Sigmoid colon (tissue), 6 donors: ENCODE measurements at regions not wholly inside any gene's neighbourhood (a gene's known extent, or its start where the extent isn't known, plus 50 kb on each side); places are given as distances from the start of the nearest gene placed in this dataset.
"Not testable (repeated sequence)": the region's sequence is repeated elsewhere in the genome, so short reads cannot be mapped to it uniquely, and the experiment has no call there.

Source experiments
- DNase-seq: peaks from one replicate; pipeline ENCODE4 v3.0.0-alpha.2; 2019
- H3K27ac ChIP-seq, 4 donors: fragments of 200-600 bp; sonication (generic); one replicate each; pipeline ENCODE4 v1.5.1; 2016 to 2019; ENCODE audit warnings: mild to moderate bottlenecking in 1 of 4
- H3K27me3 ChIP-seq, 3 donors: fragments of 200-600 bp; sonication (generic); one replicate each; pipeline ENCODE4 v1.5.1; 2019; ENCODE audit warnings: mild to moderate bottlenecking in 1 of 3
- H3K36me3 ChIP-seq, 4 donors: fragments of 200-600 bp; sonication (generic); one replicate each; pipeline ENCODE4 v1.5.1; 2016 to 2019
- H3K4me1 ChIP-seq, 4 donors: fragments of 200-600 bp; sonication (generic); one replicate each; pipeline ENCODE4 v1.5.1; 2017 to 2019
- H3K4me3 ChIP-seq, 4 donors: fragments of 200-600 bp; sonication (generic); one replicate each; pipeline ENCODE4 v1.5.1; 2017 to 2019; ENCODE audit warnings: mild to moderate bottlenecking in 2 of 4, moderate library complexity in 1 of 4
- H3K9me3 ChIP-seq, 4 donors: fragments of 200-600 bp in 3 of 4; sonication (generic) in 3 of 4; one replicate each; pipeline versions ENCODE4 v1.5.1 to v1.6.1; 2013 to 2019
- CTCF ChIP-seq, 4 experiments: fragments of 450-650 bp in 3 of 4; fragments of 200-600 bp in 1 of 4; IDR thresholded peaks; one replicate each; pipeline ENCODE4 v1.5.1; 2016 to 2019; ENCODE audit warnings: antibody characterized with exemption in 4 of 4, mild to moderate bottlenecking in 3 of 4, moderate library complexity in 2 of 4
- EP300 ChIP-seq, 4 donors: sonication (generic); formaldehyde crosslinking; IDR thresholded peaks; one replicate each; pipeline ENCODE4 v1.6.1; 2017; ENCODE audit warnings: antibody characterized with exemption in 4 of 4
- POLR2A ChIP-seq, 2 donors: fragments of 450-650 bp; IDR thresholded peaks; one replicate each; pipeline ENCODE4 v1.6.1; 2016; ENCODE audit warnings: antibody characterized with exemption in 2 of 2, mild to moderate bottlenecking in 2 of 2, moderate library complexity in 2 of 2
- POLR2AphosphoS5 ChIP-seq, 4 donors: sonication (generic); formaldehyde crosslinking; IDR thresholded peaks; one replicate each; pipeline ENCODE4 v1.6.1; 2017; ENCODE audit warnings: antibody characterized with exemption in 4 of 4
- WGBS, 2 donors: extraction: QIAGEN DNeasy Blood & Tissue Kit; methylation state at CpG; one replicate each; pipeline ENCODE4 v1.1.7; 2013; 5-methylcytosine and 5-hydroxymethylcytosine counted together
- intact Hi-C: fragments of 100-400 bp; cut with DNase I; formaldehyde crosslinking; loops from one replicate; pipeline ENCODE4 v1.15.1; 2023
- donor health status: healthy with polysubstance abuse.
- donor health status: healthy.

GRCh38 chr15:91356083-91356482 lies 256.0 kb downstream of the SV2B start:
- Histone ChIP-seq H3K36me3 (no peaks in the 10 kb centered on the region), H3K27ac (no peak overlapping the region), H3K27me3 (no peaks in the 10 kb centered on the region), H3K4me1 (no peaks in the 10 kb centered on the region), H3K9me3 (no peaks in the 10 kb centered on the region), H3K4me3 (no peak overlapping the region)
- intact Hi-C loops: no loop called here
- TF ChIP-seq POLR2AphosphoS5 (IDR thresholded peaks at IDR 0.05): no peak
- TF ChIP-seq POLR2A (IDR thresholded peaks at IDR 0.05): no peak
- TF ChIP-seq CTCF (IDR thresholded peaks at IDR 0.05): no peak
- no peak for TF ChIP-seq EP300 (IDR thresholded peaks at IDR 0.05)
- 52 to 74% methylated on average over 4 of the region's 4 CpGs for WGBS, 2 donors
- no peak for DNase-seq

GRCh38 chr15:91357011-91357410 lies 257.0 kb downstream of the SV2B start:
- 77 to 79% methylated on average over 3 of the region's 3 CpGs for WGBS, 2 donors
- no peak overlapping the region for H3K4me3 ChIP-seq

GRCh38 chr15:91357486-91357885 lies 257.4 kb downstream of the SV2B start:
- H3K27ac ChIP-seq: no peak overlapping the region
- WGBS, 2 donors: 87 to 89% methylated on average over 10 of the region's 10 CpGs
- H3K4me3 ChIP-seq: no peak overlapping the region
- TF ChIP-seq POLR2A (IDR thresholded peaks at IDR 0.05): no peak
- TF ChIP-seq EP300 (IDR thresholded peaks at IDR 0.05): no peak
- TF ChIP-seq CTCF (IDR thresholded peaks at IDR 0.05): no peak
- TF ChIP-seq POLR2AphosphoS5 (IDR thresholded peaks at IDR 0.05): no peak
- H3K4me1 ChIP-seq: no peaks in the 10 kb centered on the region
- intact Hi-C loops: no loop called here
- H3K36me3 ChIP-seq: no peaks in the 10 kb centered on the region
- H3K9me3 ChIP-seq: no peaks in the 10 kb centered on the region
- no peaks in the 10 kb centered on the region for H3K27me3 ChIP-seq
- no peak for DNase-seq

More at GRCh38 chr15:91357011-91357410, 257.0 kb downstream of the SV2B start:
- no peaks in the 10 kb centered on the region for H3K36me3 ChIP-seq
- H3K9me3 ChIP-seq: no peaks in the 10 kb centered on the region
- TF ChIP-seq EP300 (IDR thresholded peaks at IDR 0.05) (no peak), CTCF (IDR thresholded peaks at IDR 0.05) (no peak), POLR2AphosphoS5 (IDR thresholded peaks at IDR 0.05) (no peak), POLR2A (IDR thresholded peaks at IDR 0.05) (no peak)
- H3K27ac ChIP-seq: no peak overlapping the region
- no peaks in the 10 kb centered on the region for H3K27me3 ChIP-seq
- intact Hi-C loops: no loop called here
- DNase-seq: no peak
- H3K4me1 ChIP-seq: no peaks in the 10 kb centered on the region

- no peaks in the 10 kb centered on the region for H3K9me3 ChIP-seq
- 90 to 94% methylated on average over 3 of the region's 3 CpGs for WGBS, 2 donors
- no peak for DNase-seq
- H3K4me3 ChIP-seq: no peak overlapping the region
- H3K4me1 ChIP-seq: no peaks in the 10 kb centered on the region
- no peaks in the 10 kb centered on the region for H3K36me3 ChIP-seq
- H3K27me3 ChIP-seq: no peaks in the 10 kb centered on the region
- H3K27ac ChIP-seq: no peak overlapping the region
- TF ChIP-seq EP300 (IDR thresholded peaks at IDR 0.05) (no peak), POLR2AphosphoS5 (IDR thresholded peaks at IDR 0.05) (no peak), POLR2A (IDR thresholded peaks at IDR 0.05) (no peak), CTCF (IDR thresholded peaks at IDR 0.05) (no peak)
- intact Hi-C loops: no loop called here
Observed at GRCh38 chr15:91358405-91358804, 258.3 kb downstream of the SV2B start.

GRCh38 chr15:91361696-91362095 lies 261.6 kb downstream of the SV2B start:
- not testable (repeated sequence) for H3K27me3 ChIP-seq, H3K9me3 ChIP-seq, H3K4me1 ChIP-seq, H3K4me3 ChIP-seq, DNase-seq, H3K27ac ChIP-seq, H3K36me3 ChIP-seq
- intact Hi-C loops: loop anchor here (10.0 kb wide), 1 partner anchor 57 kb away; no protein-coding TSS in a partner anchor
- WGBS, 2 donors: 86 to 87% methylated on average over 3 of the region's 3 CpGs
